GM23248 (cell line): ENCODE measurements at regions not wholly inside any gene's neighbourhood (a gene's known extent, or its start where the extent isn't known, plus 50 kb on each side); places are given as distances from the start of the nearest gene placed in this dataset.
"Not testable (repeated sequence)": the region's sequence is repeated elsewhere in the genome, so short reads cannot be mapped to it uniquely, and the experiment has no call there.

ENCODE experiments used
- EZH2 ChIP-seq: fragments of 200-600 bp; sonication (generic); IDR thresholded peaks from 2 replicates; pipeline ENCODE4 v1.6.1; 2018; ENCODE audit warnings: antibody characterized with exemption, mild to moderate bottlenecking; ENCODE audit not compliant: insufficient read depth, poor library complexity, severe bottlenecking
- EZH2phosphoT487 ChIP-seq: fragments of 200-600 bp; sonication (generic); IDR thresholded peaks from 2 replicates; pipeline ENCODE4 v1.6.1; 2018; ENCODE audit warnings: antibody characterized with exemption, moderate library complexity, mild to moderate bottlenecking, low read depth; ENCODE audit not compliant: insufficient read depth

DNA sequence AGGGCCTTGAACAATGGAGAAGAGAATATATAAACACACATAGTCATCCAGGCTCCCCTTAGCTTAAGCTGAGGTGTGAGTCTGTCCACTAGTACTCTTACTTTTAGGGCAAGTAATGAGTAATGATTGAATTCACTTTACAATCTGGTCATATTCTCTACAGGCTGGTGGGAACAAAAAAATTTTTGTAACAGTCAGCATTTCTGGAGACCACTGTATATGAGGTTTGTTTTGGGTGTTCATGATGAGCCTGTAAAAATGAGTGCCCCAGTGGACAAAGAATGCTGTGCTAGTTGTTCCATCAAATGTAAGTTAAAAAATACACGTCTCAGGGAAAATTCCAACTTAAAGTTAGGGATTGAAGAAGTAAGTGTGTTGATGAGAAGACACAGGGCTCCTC lies 154.0 kb downstream of the ZNF37A start:
- TF ChIP-seq EZH2phosphoT487, EZH2: not testable (repeated sequence)
